Left ventricle myocardium inferior (tissue), 1 donor: ENCODE measurements at regions not wholly inside any gene's neighbourhood (a gene's known extent, or its start where the extent isn't known, plus 50 kb on each side); places are given as distances from the start of the nearest gene placed in this dataset.

Experiments used
- DNase-seq: peaks from one replicate; pipeline ENCODE4 v3.0.0-alpha.2; 2020
- H3K27ac ChIP-seq: fragments of 200-600 bp; replicated peaks from 2 replicates; pipeline ENCODE4 v1.8.0; 2021
- H3K27me3 ChIP-seq: fragments of 200-600 bp; 2 replicates; pipeline ENCODE4 v1.8.0; 2021; ENCODE audit warnings: low read depth
- H3K36me3 ChIP-seq: fragments of 200-600 bp; 2 replicates; pipeline ENCODE4 v1.8.0; 2021
- H3K4me1 ChIP-seq: fragments of 200-600 bp; 2 replicates; pipeline ENCODE4 v1.8.0; 2021
- H3K4me3 ChIP-seq: fragments of 200-600 bp; 2 replicates; pipeline ENCODE4 v1.8.0; 2021; ENCODE audit warnings: mild to moderate bottlenecking, moderate library complexity
- H3K9me3 ChIP-seq: fragments of 200-600 bp; replicated peaks from 2 replicates; pipeline ENCODE4 v1.8.0; 2021
- intact Hi-C: fragments of 100-400 bp; cut with micrococcal nuclease; formaldehyde crosslinking; loops from one replicate; pipeline ENCODE4 v1.11.0; 2022
- TF ChIP-seq, protein P1 (sequence below): fragments of 200-600 bp; IDR thresholded peaks from 2 replicates; pipeline ENCODE4 v1.8.0; 2021; ENCODE audit warnings: antibody characterized with exemption, mild to moderate bottlenecking, borderline replicate concordance
- donor health status: DM: no; HTN: yes; CAD: no; lungs with severe emphysema.

DNA sequence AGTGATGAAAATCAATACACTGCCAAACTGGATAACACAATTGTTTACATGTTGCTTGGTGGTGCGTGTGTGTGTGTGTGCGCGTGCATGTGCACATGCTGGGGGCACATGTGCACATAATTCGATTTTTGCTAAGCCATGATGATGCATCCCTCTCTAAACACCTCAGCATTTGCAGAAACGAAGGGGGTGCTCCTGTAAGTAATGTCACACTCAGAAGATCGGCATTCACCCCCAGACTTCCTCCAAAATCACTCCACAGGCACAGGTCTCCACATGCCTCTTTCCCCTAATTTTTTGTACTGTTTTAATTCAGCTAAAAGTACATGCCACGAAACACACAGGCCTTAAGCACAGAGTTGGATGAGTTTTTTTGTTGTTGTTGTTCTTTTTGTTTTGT, 341.5 kb downstream of the SHANK2 start:
- DNase-seq, result no peak
- peaks cover 91% of the 10 kb centered on the region for H3K27me3 ChIP-seq
- TF ChIP-seq, protein P1, sequence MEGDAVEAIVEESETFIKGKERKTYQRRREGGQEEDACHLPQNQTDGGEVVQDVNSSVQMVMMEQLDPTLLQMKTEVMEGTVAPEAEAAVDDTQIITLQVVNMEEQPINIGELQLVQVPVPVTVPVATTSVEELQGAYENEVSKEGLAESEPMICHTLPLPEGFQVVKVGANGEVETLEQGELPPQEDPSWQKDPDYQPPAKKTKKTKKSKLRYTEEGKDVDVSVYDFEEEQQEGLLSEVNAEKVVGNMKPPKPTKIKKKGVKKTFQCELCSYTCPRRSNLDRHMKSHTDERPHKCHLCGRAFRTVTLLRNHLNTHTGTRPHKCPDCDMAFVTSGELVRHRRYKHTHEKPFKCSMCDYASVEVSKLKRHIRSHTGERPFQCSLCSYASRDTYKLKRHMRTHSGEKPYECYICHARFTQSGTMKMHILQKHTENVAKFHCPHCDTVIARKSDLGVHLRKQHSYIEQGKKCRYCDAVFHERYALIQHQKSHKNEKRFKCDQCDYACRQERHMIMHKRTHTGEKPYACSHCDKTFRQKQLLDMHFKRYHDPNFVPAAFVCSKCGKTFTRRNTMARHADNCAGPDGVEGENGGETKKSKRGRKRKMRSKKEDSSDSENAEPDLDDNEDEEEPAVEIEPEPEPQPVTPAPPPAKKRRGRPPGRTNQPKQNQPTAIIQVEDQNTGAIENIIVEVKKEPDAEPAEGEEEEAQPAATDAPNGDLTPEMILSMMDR, result no peak
- H3K36me3 ChIP-seq, result no peaks in the 10 kb centered on the region
- no peak overlapping the region for H3K27ac ChIP-seq
- intact Hi-C loops, result no loop called here
- no peaks in the 10 kb centered on the region for H3K9me3 ChIP-seq
- no peaks in the 10 kb centered on the region for H3K4me1 ChIP-seq
- H3K4me3 ChIP-seq, result no peak overlapping the region

DNA sequence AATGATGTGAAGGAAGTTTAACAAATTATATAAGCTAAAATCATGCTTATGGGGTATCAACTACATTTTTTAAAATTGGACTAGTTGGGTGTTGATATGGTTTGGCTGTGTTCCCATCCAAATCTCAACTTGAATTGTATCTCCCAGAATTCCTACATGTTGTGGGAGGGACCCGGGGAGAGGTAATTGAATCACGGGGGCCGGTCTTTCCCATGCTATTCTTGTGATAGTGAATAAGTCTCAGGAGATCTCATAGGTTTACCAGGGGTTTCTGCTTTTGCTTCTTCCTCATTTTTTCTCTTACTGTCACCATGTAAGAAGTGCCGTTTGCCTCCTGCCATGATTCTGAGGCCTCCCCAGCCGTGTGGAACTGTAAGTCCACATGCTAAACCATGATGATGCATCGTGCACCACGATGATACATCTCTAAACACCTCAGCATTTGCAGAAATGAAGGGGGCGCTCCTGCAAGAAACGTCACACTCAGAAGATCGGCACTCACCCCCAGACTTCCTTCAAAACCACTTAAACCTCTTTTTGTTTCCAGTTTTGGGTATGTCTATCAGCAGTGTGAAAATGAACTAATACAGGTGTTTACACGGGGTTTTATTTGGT, 340.0 kb downstream of the SHANK2 start:
- intact Hi-C loops, result no loop called here

DNA sequence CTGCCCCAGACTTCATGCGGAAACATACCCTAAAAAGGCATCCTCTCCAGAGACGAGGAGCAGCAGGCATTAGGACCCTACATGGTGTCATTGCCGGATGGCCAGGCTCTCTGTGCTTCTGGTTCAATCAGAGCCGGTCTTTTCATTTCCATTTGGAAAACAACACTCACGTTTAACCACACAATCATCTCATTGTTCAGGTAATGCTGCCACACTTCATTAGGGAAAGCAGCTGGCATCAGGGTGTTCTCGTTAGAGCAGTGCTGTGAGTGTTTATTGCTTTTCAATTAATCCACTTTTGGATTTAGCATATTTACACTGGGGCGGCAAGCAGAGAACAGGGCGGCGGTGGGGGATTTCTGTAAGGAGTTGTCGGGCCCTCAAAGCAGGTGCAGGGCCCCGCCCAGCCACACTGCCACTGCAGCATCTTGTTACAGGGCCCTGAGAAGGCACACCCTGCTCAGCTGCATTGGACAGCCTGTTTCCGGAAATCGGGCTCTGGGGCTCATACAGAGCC, 338.6 kb downstream of the SHANK2 start:
- no peak overlapping the region for H3K27ac ChIP-seq
- no peak for DNase-seq
- H3K4me1 ChIP-seq, result no peaks in the 10 kb centered on the region
- no peaks in the 10 kb centered on the region for H3K36me3 ChIP-seq
- H3K4me3 ChIP-seq, result no peak overlapping the region
- intact Hi-C loops, result no loop called here
- H3K27me3 ChIP-seq, result peaks cover 77% of the 10 kb centered on the region
- TF ChIP-seq, protein P1, result no peak
- H3K9me3 ChIP-seq, result no peaks in the 10 kb centered on the region

More for the DNA sequence above, 340.0 kb downstream of the SHANK2 start:
- Histone ChIP-seq H3K27me3 (peaks cover 77% of the 10 kb centered on the region), H3K4me3 (no peak overlapping the region), H3K9me3 (no peaks in the 10 kb centered on the region), H3K4me1 (no peaks in the 10 kb centered on the region), H3K36me3 (no peaks in the 10 kb centered on the region), H3K27ac (no peak overlapping the region)
- no peak for DNase-seq
- TF ChIP-seq, protein P1, result no peak

DNA sequence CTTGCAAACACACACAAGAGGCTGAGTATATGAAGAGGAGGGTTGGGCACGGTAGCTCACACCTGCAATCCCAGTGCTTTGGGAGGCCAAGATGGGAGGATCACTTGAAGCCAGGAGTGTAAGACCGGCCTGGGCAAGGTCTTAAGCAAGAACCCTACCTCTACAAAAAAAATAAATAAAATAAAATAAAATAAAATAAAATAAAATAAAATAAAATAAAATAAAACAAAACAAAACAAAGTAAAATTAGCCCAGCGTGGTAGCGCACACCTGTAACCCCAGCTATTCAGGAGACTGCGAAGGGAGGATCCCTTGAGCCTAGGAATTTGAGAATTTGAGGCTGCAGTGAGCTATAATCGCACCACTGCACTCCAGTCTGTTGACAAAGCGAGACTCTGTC, 337.9 kb downstream of the SHANK2 start:
- H3K4me1 ChIP-seq, result no peaks in the 10 kb centered on the region
- intact Hi-C loops, result no loop called here
- peaks cover 70% of the 10 kb centered on the region for H3K27me3 ChIP-seq
- DNase-seq, result no peak
- no peaks in the 10 kb centered on the region for H3K36me3 ChIP-seq
- TF ChIP-seq, protein P1, result no peak
- peaks cover 1% of the 10 kb centered on the region for H3K9me3 ChIP-seq
- no peak overlapping the region for H3K27ac ChIP-seq
- H3K4me3 ChIP-seq, result no peak overlapping the region

DNA sequence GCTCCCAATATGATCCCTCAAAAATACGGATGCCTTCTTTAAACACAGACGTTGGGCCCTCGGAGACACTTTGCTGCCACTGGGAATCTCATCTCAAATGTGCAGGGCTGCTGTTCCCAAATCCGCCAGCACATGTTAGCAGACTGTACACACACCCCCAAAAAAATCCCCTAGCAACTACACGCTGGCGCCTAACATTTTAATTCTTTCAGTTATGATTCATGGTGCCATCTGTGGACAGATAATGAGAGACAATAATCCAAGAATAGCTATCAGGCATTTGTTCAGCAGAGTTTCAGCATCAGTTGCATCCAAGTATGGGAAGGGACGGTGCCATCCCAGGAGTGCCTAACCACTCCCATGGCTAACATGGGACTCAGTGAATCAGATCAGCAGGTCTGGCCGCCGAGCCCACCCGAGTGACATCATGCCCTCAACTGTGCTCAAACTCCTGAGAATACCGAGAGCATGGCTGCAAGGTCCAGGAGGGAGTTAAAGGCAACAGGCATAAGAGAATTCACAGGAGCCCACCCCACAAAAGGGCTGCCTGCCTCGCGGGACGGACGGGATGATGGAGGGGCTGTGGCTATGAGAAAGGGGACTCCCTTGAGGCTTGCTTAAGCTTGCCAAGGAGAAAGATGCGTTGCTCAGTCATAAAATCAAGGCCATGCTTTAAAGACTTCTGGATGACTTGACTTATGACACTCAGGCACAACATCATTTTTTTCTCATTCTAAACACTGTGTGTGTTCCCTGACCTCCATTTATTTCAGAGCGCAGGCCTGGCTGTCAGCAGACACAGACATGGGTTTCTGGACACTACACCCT, 337.0 kb downstream of the SHANK2 start:
- Histone ChIP-seq H3K27ac (no peak overlapping the region), H3K4me1 (no peaks in the 10 kb centered on the region), H3K9me3 (peaks cover 9% of the 10 kb centered on the region), H3K36me3 (no peaks in the 10 kb centered on the region), H3K27me3 (peaks cover 61% of the 10 kb centered on the region), H3K4me3 (no peak overlapping the region)
- intact Hi-C loops, result no loop called here
- no peak for DNase-seq
- TF ChIP-seq, protein P1, result no peak
